ENCODE measurements at regions not wholly inside any gene's neighbourhood (a gene's known extent, or its start where the extent isn't known, plus 50 kb on each side); places are given as distances from the start of the nearest gene placed in this dataset.

- Mint-ChIP-seq H3K36me3 (ENCODE audit: low read depth) (no peaks in the 10 kb centered on the region), H3K4me1 (ENCODE audit: low read depth) (no peaks in the 10 kb centered on the region), H3K27me3 (peaks cover 17% of the 10 kb centered on the region), H3K9me3 (no peaks in the 10 kb centered on the region), H3K4me3 (no peak overlapping the region), H3K27ac (no peak overlapping the region)
- peaks cover 3% of the 10 kb centered on the region for H3K4me1 ChIP-seq (ENCODE audit: insufficient read depth, low read length)
- no peak for ATAC-seq (ENCODE audit: poor library complexity)
- no peak overlapping the region for H3K4me3 ChIP-seq (ENCODE audit: low read length)
- H3K27me3 ChIP-seq (ENCODE audit: control insufficient read depth in 1 of 2, insufficient read depth in 2 of 2, low read length in 2 of 2), result peaks cover 6 to 15% of the 10 kb centered on the region in 2 experiments
- H3K27ac ChIP-seq (ENCODE audit: low read depth in 1 of 2, low read length in 2 of 2), result no peak overlapping the region
- POLR2A ChIA-PET, result no interaction called here
- intact Hi-C loops (cut with DNase I, micrococcal nuclease), result no loop called here
- DNase-seq, result no peak
- no peak for TF ChIP-seq CTCF (IDR thresholded peaks at IDR 0.05)
- H3K36me3 ChIP-seq (ENCODE audit: insufficient read depth, low read length), result no peaks in the 10 kb centered on the region
- peaks cover 0 to 9% of the 10 kb centered on the region in 2 experiments for H3K9me3 ChIP-seq (ENCODE audit: control insufficient read depth in 1 of 2, insufficient read depth in 1 of 2, low read length in 2 of 2)
- CTCF ChIA-PET, result no interaction called here
Observed at GRCh38 chr9:134263596-134263995, 62.7 kb upstream of the RXRA start.

GRCh38 chr9:134264169-134264568 is 62.1 kb upstream of the RXRA start:
- intact Hi-C loops (cut with DNase I, micrococcal nuclease), result no loop called here
- Histone ChIP-seq H3K36me3 (ENCODE audit: insufficient read depth, low read length) (no peaks in the 10 kb centered on the region), H3K27ac (ENCODE audit: low read depth in 1 of 2, low read length in 2 of 2) (no peak overlapping the region), H3K4me3 (ENCODE audit: low read length) (no peak overlapping the region), H3K9me3 (ENCODE audit: control insufficient read depth in 1 of 2, insufficient read depth in 1 of 2, low read length in 2 of 2) (peaks cover 0 to 14% of the 10 kb centered on the region in 2 experiments), H3K27me3 (ENCODE audit: control insufficient read depth in 1 of 2, insufficient read depth in 2 of 2, low read length in 2 of 2) (peaks cover 7 to 15% of the 10 kb centered on the region in 2 experiments), H3K4me1 (ENCODE audit: insufficient read depth, low read length) (peaks cover 3% of the 10 kb centered on the region)
- ChIA-PET CTCF (no interaction called here), POLR2A (no interaction called here)
- Mint-ChIP-seq H3K4me3 (no peak overlapping the region), H3K27ac (no peak overlapping the region), H3K36me3 (ENCODE audit: low read depth) (no peaks in the 10 kb centered on the region), H3K27me3 (peaks cover 20% of the 10 kb centered on the region), H3K4me1 (ENCODE audit: low read depth) (no peaks in the 10 kb centered on the region), H3K9me3 (no peaks in the 10 kb centered on the region)
- TF ChIP-seq CTCF (IDR thresholded peaks at IDR 0.05), result no peak
- ATAC-seq (ENCODE audit: poor library complexity) (no peak), DNase-seq (no peak)

- Mint-ChIP-seq H3K27me3 (peaks cover 27% of the 10 kb centered on the region), H3K36me3 (ENCODE audit: low read depth) (no peaks in the 10 kb centered on the region), H3K9me3 (no peaks in the 10 kb centered on the region), H3K27ac (no peak overlapping the region), H3K4me3 (no peak overlapping the region), H3K4me1 (ENCODE audit: low read depth) (no peaks in the 10 kb centered on the region)
- Histone ChIP-seq H3K9me3 (ENCODE audit: control insufficient read depth in 1 of 2, insufficient read depth in 1 of 2, low read length in 2 of 2) (peaks cover 0 to 19% of the 10 kb centered on the region in 2 experiments), H3K4me1 (ENCODE audit: insufficient read depth, low read length) (peaks cover 3% of the 10 kb centered on the region), H3K36me3 (ENCODE audit: insufficient read depth, low read length) (no peaks in the 10 kb centered on the region), H3K27ac (ENCODE audit: low read depth in 1 of 2, low read length in 2 of 2) (no peak overlapping the region), H3K4me3 (ENCODE audit: low read length) (no peak overlapping the region), H3K27me3 (ENCODE audit: control insufficient read depth in 1 of 2, insufficient read depth in 2 of 2, low read length in 2 of 2) (peaks cover 8 to 15% of the 10 kb centered on the region in 2 experiments)
- ChIA-PET CTCF (no interaction called here), POLR2A (no interaction called here)
- no peak for ATAC-seq (ENCODE audit: poor library complexity)
- intact Hi-C loops (cut with DNase I, micrococcal nuclease), result no loop called here
- no peak for DNase-seq
- no peak for TF ChIP-seq CTCF (IDR thresholded peaks at IDR 0.05)
Observed at GRCh38 chr9:134265078-134265477, 61.2 kb upstream of the RXRA start.

All from CD4-positive, alpha-beta T cell (primary cell).